Stimulated activated naive CD8-positive, alpha-beta T cell treated with anti-CD3 and anti-CD28 coated beads, Interleukin-15, Interleukin-2, amounts not matched to agents 100 ng/mL and 50 ng/mL, for 24 hours (primary cell): ENCODE measurements at regions not wholly inside any gene's neighbourhood (a gene's known extent, or its start where the extent isn't known, plus 50 kb on each side); places are given as distances from the start of the nearest gene placed in this dataset.

Experiments used
- H3K27ac Mint-ChIP-seq: one replicate; pipeline ENCODE4 v1.8.0; 2021; ENCODE audit warnings: mild to moderate bottlenecking, mixed read lengths
- H3K27me3 Mint-ChIP-seq: one replicate; pipeline ENCODE4 v1.8.0; 2021; ENCODE audit warnings: mixed read lengths
- H3K36me3 Mint-ChIP-seq: one replicate; pipeline ENCODE4 v1.8.0; 2021; ENCODE audit warnings: low read depth, mixed read lengths
- H3K4me1 Mint-ChIP-seq: one replicate; pipeline ENCODE4 v1.8.0; 2021; ENCODE audit warnings: low read depth, mixed read lengths
- H3K4me3 Mint-ChIP-seq: one replicate; pipeline ENCODE4 v1.8.0; 2021; ENCODE audit warnings: mild to moderate bottlenecking, mixed read lengths
- H3K9me3 Mint-ChIP-seq: one replicate; pipeline ENCODE4 v1.8.0; 2021; ENCODE audit warnings: mixed read lengths

GRCh38 chr12:125296701-125297100 lies 231.5 kb downstream of the AACS start:
- no peaks in the 10 kb centered on the region for H3K36me3 Mint-ChIP-seq
- no peak overlapping the region for H3K4me3 Mint-ChIP-seq
- H3K27me3 Mint-ChIP-seq, result peaks cover 11% of the 10 kb centered on the region
- no peaks in the 10 kb centered on the region for H3K4me1 Mint-ChIP-seq
- no peak overlapping the region for H3K27ac Mint-ChIP-seq
- H3K9me3 Mint-ChIP-seq, result no peaks in the 10 kb centered on the region

GRCh38 chr12:125299840-125300239 lies 234.6 kb downstream of the AACS start:
- H3K27ac Mint-ChIP-seq, result no peak overlapping the region
- H3K9me3 Mint-ChIP-seq, result no peaks in the 10 kb centered on the region
- H3K4me1 Mint-ChIP-seq, result no peaks in the 10 kb centered on the region
- no peak overlapping the region for H3K4me3 Mint-ChIP-seq
- peaks cover 8% of the 10 kb centered on the region for H3K27me3 Mint-ChIP-seq
- H3K36me3 Mint-ChIP-seq, result no peaks in the 10 kb centered on the region

DNA sequence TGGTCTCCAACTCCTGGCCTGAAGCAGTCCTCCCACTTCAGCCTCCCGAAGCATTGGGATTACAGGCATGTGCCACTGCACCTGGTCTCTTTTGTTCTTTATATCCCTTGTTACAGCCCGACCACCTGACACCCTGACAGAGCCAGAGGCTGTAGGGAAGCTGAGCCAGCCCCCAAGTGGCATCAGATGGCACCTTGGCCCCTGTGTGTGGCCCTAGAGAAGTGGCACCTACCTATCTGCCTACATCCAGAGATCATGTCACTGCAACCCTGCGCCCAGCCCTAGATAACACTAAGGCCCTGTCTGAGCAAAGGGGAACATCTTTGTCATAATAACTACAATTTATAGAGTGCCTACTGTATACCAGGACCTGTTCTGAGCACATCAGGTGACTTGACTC lies 235.0 kb downstream of the AACS start:
- no peak overlapping the region for H3K27ac Mint-ChIP-seq
- no peaks in the 10 kb centered on the region for H3K9me3 Mint-ChIP-seq
- no peak overlapping the region for H3K4me3 Mint-ChIP-seq
- no peaks in the 10 kb centered on the region for H3K4me1 Mint-ChIP-seq
- H3K36me3 Mint-ChIP-seq, result no peaks in the 10 kb centered on the region
- H3K27me3 Mint-ChIP-seq, result peaks cover 8% of the 10 kb centered on the region

DNA sequence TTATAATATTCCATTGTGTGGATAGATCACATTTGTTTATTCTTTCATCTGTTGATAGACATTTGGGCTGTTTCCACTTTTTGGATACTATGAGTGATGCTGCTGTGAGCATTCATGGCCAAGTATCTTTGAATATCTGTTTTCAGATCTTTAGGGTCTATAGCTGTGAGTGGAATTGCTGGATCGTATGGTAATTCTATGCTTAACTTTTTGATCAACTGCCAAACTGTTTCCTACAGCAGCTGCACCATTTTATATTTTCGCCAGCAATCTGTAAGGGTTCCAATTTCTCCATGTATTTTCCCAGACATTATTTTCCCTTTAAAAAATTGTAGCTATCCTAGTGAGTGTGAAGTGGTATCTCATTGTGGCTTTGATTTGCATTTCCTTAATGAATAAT lies 238.1 kb downstream of the AACS start:
- H3K4me1 Mint-ChIP-seq, result no peaks in the 10 kb centered on the region
- H3K9me3 Mint-ChIP-seq, result no peaks in the 10 kb centered on the region
- H3K36me3 Mint-ChIP-seq, result no peaks in the 10 kb centered on the region
- H3K27me3 Mint-ChIP-seq, result peaks cover 8% of the 10 kb centered on the region
- H3K27ac Mint-ChIP-seq, result no peak overlapping the region
- no peak overlapping the region for H3K4me3 Mint-ChIP-seq

GRCh38 chr12:125304029-125304428 lies 238.8 kb downstream of the AACS start:
- Mint-ChIP-seq H3K27ac (no peak overlapping the region), H3K36me3 (no peaks in the 10 kb centered on the region), H3K27me3 (peaks cover 11% of the 10 kb centered on the region), H3K4me3 (no peak overlapping the region), H3K9me3 (peaks cover 2% of the 10 kb centered on the region), H3K4me1 (no peaks in the 10 kb centered on the region)

- Mint-ChIP-seq H3K27me3 (peaks cover 14% of the 10 kb centered on the region), H3K4me3 (no peak overlapping the region), H3K27ac (no peak overlapping the region), H3K4me1 (no peaks in the 10 kb centered on the region), H3K9me3 (peaks cover 5% of the 10 kb centered on the region), H3K36me3 (no peaks in the 10 kb centered on the region)
Measured at GRCh38 chr12:125305231-125305630, 240.0 kb downstream of the AACS start.

DNA sequence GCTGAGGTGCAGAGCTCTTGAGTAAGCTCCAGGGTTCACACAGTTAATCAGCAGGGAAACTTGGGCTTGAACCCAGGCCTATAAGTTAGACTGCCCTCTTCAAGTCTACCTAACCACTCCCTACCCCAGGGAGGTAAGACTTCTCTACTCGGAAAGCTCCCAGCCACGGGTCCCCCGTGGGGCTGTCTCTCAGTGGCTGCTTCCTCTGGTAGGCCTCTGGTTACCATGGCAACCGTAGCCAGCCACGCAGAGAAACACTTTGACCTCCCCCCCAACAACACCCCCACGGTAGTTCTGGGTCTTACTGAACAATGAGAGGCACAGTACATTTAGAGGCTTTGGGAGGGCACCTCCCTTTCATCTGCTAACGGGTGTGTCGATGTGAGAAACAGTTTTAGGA lies 245.2 kb downstream of the AACS start:
- H3K4me3 Mint-ChIP-seq, result no peak overlapping the region
- peaks cover 5% of the 10 kb centered on the region for H3K9me3 Mint-ChIP-seq
- no peaks in the 10 kb centered on the region for H3K4me1 Mint-ChIP-seq
- H3K27me3 Mint-ChIP-seq, result peaks cover 15% of the 10 kb centered on the region
- H3K36me3 Mint-ChIP-seq, result no peaks in the 10 kb centered on the region
- H3K27ac Mint-ChIP-seq, result no peak overlapping the region

DNA sequence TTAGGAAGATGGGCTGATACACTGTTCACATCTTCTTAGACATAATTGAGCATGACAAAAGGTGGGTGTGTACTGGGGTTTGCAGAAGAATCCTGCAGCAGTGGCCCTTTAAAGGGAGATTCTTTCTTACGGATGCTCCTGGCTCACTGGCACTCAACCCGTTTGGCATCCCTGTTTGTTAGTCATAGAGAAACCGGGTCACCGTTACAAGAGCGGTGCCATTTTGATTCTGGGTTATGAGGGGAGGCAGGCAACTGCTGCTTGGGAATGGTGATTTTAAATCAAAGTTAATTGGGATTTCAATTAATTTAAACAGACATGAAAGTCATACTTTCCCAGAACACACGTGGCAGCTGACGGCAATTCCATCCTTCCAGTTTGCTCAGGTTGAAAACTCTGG lies 245.8 kb downstream of the AACS start:
- Mint-ChIP-seq H3K27me3 (peaks cover 15% of the 10 kb centered on the region), H3K27ac (no peak overlapping the region), H3K4me1 (no peaks in the 10 kb centered on the region), H3K9me3 (peaks cover 5% of the 10 kb centered on the region), H3K36me3 (no peaks in the 10 kb centered on the region), H3K4me3 (no peak overlapping the region)

GRCh38 chr12:125312471-125312870 lies 247.2 kb downstream of the AACS start:
- H3K9me3 Mint-ChIP-seq, result peaks cover 5% of the 10 kb centered on the region
- H3K4me1 Mint-ChIP-seq, result no peaks in the 10 kb centered on the region
- no peak overlapping the region for H3K4me3 Mint-ChIP-seq
- no peak overlapping the region for H3K27ac Mint-ChIP-seq
- no peaks in the 10 kb centered on the region for H3K36me3 Mint-ChIP-seq
- H3K27me3 Mint-ChIP-seq, result peaks cover 10% of the 10 kb centered on the region

GRCh38 chr12:125314051-125314755 lies 249.0 kb downstream of the AACS start:
- no peak overlapping the region for H3K27ac Mint-ChIP-seq

GRCh38 chr12:125315771-125316170 lies 250.5 kb downstream of the AACS start:
- Mint-ChIP-seq H3K27ac (no peak overlapping the region), H3K9me3 (no peaks in the 10 kb centered on the region), H3K4me1 (no peaks in the 10 kb centered on the region), H3K27me3 (peaks cover 4% of the 10 kb centered on the region), H3K4me3 (no peak overlapping the region), H3K36me3 (no peaks in the 10 kb centered on the region)

More at GRCh38 chr12:125314051-125314755, 249.0 kb downstream of the AACS start:
- Mint-ChIP-seq H3K27me3 (peaks cover 6% of the 10 kb centered on the region), H3K4me3 (no peak overlapping the region), H3K9me3 (peaks cover 1% of the 10 kb centered on the region), H3K4me1 (no peaks in the 10 kb centered on the region), H3K36me3 (no peaks in the 10 kb centered on the region)

DNA sequence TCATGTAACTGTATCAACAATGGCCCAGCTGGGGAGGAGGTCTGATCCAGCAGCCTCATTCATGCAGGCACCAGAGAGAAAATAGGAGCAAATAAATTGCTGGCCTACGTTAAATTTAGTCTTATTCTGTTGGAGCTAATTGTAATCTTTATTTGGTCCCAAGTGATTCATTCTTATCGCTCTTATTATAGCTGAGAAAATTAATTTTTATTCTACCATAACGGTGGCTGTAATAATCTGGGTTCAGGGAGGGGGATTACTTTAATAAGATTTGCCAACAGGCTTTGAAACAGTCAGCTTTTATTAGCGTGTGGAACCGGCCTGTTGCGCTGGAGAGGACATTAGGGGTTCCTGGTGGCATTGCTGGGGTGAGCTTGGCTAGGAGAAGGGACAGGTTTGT lies 254.9 kb downstream of the AACS start:
- no peak overlapping the region for H3K4me3 Mint-ChIP-seq
- H3K36me3 Mint-ChIP-seq, result no peaks in the 10 kb centered on the region
- no peaks in the 10 kb centered on the region for H3K4me1 Mint-ChIP-seq
- H3K27me3 Mint-ChIP-seq, result no peaks in the 10 kb centered on the region
- no peak overlapping the region for H3K27ac Mint-ChIP-seq
- peaks cover 4% of the 10 kb centered on the region for H3K9me3 Mint-ChIP-seq

DNA sequence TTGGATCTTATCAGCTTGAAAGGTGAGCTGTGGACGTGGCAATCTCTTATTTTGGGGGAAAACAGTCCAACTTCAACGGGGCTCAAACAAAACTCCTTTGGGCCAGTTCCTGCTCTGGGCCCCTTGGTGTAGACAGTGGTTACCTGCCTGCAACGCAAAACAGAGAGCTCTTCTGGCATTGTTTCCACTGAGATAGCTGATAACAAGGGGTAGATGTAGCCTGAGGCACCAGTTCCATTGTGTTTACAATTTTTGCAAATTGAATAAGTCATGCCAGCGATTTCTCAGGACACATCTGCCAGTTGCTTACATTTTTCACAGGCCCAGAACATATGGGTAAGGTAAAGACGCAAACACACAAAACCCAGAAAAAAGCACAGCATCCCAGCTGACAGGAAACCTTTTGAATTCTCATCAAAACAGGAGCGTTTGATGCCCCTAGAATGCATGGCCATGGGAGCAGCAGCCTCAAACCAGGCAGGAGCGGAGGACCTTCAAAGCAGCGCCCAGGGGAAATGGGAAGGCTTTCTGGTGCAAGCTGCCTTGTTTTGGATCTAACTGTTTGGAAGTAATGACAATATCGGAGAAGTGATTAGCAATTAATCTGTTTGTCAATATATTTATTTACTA lies 259.7 kb downstream of the AACS start:
- H3K4me1 Mint-ChIP-seq, result no peaks in the 10 kb centered on the region
- H3K9me3 Mint-ChIP-seq, result peaks cover 4% of the 10 kb centered on the region
- H3K36me3 Mint-ChIP-seq, result no peaks in the 10 kb centered on the region
- peaks cover 10% of the 10 kb centered on the region for H3K27me3 Mint-ChIP-seq
- H3K27ac Mint-ChIP-seq, result no peak overlapping the region
- H3K4me3 Mint-ChIP-seq, result no peak overlapping the region

DNA sequence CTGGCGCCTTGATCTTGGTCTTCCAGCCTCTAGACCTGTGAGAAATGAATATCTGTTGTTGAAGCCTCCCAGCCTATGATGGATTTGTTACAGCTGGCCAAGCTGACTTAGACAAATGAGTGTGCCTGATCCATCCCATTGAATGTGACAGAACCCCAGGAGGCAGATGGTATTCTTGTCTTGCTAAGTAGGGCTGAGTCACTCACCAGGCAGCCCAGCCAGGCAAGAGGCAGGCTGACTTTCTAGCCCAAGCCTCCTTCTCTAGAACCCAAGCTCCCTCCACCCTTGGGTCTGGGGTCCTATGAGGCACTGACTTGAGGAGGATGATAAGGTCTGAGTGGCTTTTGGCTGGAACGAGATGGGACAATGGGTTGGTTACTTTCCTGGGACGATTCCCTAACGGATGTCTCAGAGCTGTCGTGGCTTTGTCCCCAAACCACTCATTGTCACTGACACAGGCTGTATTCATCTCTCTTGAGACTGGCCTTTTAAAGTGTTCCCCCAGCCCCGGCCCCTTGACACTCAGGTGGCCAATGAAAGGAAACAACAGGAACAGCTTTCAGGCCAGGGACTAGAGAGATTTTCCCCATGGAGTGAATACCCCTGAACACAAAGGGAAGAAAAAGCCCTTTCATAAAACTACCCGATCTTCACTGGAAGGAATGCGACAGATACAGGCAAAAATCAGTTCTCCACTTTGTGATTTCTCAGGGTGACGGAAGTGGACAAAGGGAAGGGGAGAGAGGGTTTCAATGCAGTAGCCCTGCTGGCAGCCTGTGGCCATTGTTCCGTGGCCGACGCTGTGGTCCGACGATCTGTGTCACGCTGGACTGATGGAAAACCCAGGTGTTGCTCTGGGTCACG lies 264.2 kb downstream of the AACS start:
- Mint-ChIP-seq H3K36me3 (no peaks in the 10 kb centered on the region), H3K27me3 (peaks cover 24% of the 10 kb centered on the region), H3K9me3 (no peaks in the 10 kb centered on the region), H3K4me3 (no peak overlapping the region), H3K4me1 (no peaks in the 10 kb centered on the region), H3K27ac (no peak overlapping the region)

DNA sequence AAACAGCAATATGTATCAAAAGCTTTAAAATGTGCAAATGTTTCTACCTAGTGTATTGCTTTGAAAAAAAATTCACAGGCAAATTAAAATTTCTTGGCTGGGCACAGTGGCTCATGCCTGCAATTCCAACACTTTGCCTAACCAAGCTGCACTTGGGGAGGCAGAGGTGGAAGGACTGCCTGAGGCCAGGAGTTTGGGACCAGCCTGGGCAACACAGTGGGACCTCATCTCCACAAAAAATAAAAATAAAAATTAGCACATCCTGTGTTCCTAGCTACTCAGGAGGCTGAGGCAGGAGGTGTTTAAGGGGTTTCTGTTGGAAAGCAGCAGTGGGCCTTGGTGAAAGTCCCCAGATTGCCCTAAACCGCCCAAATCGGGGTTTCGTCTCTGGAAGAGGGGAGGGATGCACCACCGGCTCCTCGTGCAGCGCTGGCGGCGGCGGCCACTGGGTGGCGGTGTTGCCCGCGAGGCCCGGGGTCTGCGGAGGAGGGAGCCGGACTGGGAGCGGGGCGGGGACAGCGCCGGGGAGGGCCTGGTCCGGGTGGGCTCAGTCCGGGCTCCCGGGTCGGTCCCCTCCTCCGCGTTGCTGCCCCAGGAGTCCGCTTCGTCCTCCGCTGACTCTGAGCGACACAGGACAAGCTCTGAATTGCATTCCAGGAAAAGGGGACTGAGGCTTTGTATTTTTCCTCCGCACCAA lies 265.6 kb downstream of the AACS start:
- H3K27me3 Mint-ChIP-seq, result peaks cover 24% of the 10 kb centered on the region
- H3K4me1 Mint-ChIP-seq, result no peaks in the 10 kb centered on the region
- no peaks in the 10 kb centered on the region for H3K9me3 Mint-ChIP-seq
- no peaks in the 10 kb centered on the region for H3K36me3 Mint-ChIP-seq
- no peak overlapping the region for H3K27ac Mint-ChIP-seq
- no peak overlapping the region for H3K4me3 Mint-ChIP-seq
